ENCODE measurements at regions not wholly inside any gene's neighbourhood (a gene's known extent, or its start where the extent isn't known, plus 50 kb on each side); places are given as distances from the start of the nearest gene placed in this dataset.

DNA sequence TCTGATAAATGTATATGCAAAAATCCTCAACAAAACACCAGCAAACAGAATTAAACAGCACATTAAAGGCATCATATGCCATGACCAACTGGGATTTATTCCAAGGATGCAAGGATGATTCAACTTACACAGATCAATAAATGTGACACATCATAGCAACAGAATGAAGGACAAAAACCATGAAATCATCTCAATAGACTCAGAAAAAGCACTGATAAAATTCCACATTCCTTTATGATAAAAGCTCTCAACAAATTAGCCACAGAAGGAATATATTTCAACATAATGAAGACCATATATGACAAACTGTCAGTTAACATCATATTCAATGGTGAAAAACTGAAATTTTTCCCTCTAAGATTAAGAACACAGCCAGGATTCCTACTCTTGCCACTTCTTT is 691.6 kb downstream of the DIAPH3 start:
- Histone ChIP-seq H3K36me3 (ENCODE audit: control insufficient read depth in 2 of 2, insufficient read depth in 2 of 2, low read length in 1 of 2) (no peaks in the 10 kb centered on the region), H3K27ac (ENCODE audit: low read depth in 1 of 2, low read length in 1 of 2) (no peak overlapping the region), H3K9me3 (ENCODE audit: control insufficient read depth in 2 of 2, insufficient read depth in 1 of 2, low read length in 1 of 2) (no peaks in the 10 kb centered on the region), H3K4me3 (ENCODE audit: low read length in 2 of 2) (no peak overlapping the region), H3K4me1 (ENCODE audit: control insufficient read depth in 2 of 2, insufficient read depth in 2 of 2, low read length in 2 of 2) (no peaks in the 10 kb centered on the region), H3K27me3 (ENCODE audit: control insufficient read depth in 2 of 2, insufficient read depth in 1 of 2, low read length in 1 of 2) (no peaks in the 10 kb centered on the region)
- no peak for DNase-seq (ENCODE audit: low read depth in 6 of 9, low spot score in 9 of 9)

DNA sequence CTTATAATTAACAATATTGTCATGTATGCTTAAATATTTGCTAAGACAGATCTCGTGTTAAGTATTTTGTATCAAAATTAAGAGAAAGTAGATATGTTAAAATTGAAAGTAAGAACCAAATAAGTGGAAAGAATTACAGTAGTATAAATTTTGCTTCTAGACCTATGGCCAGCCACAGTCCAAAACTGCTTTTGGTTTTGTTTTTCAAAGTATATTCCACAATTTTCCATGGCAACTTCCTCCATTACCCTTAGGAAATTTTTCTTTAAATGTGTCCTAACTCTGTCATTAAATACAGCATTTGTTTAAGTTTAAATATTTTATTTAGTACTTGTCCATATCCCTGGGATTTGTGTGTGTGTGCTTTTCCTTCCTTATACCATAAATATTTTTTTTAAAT is 689.0 kb downstream of the DIAPH3 start:
- whole genome bisulfite sequencing: 91% methylated on average over 1 of the region's 1 CpG
- Histone ChIP-seq H3K27ac (ENCODE audit: low read depth in 1 of 2, low read length in 1 of 2) (no peak overlapping the region), H3K4me1 (ENCODE audit: control insufficient read depth in 2 of 2, insufficient read depth in 2 of 2, low read length in 2 of 2) (no peaks in the 10 kb centered on the region), H3K27me3 (ENCODE audit: control insufficient read depth in 2 of 2, insufficient read depth in 1 of 2, low read length in 1 of 2) (no peaks in the 10 kb centered on the region), H3K36me3 (ENCODE audit: control insufficient read depth in 2 of 2, insufficient read depth in 2 of 2, low read length in 1 of 2) (no peaks in the 10 kb centered on the region), H3K4me3 (ENCODE audit: low read length in 2 of 2) (no peak overlapping the region), H3K9me3 (ENCODE audit: control insufficient read depth in 2 of 2, insufficient read depth in 1 of 2, low read length in 1 of 2) (no peaks in the 10 kb centered on the region)
- no peak for DNase-seq (ENCODE audit: low read depth in 6 of 9, low spot score in 9 of 9)

- no peaks in the 10 kb centered on the region for H3K36me3 ChIP-seq (ENCODE audit: control insufficient read depth in 2 of 2, insufficient read depth in 2 of 2, low read length in 1 of 2)
- no peaks in the 10 kb centered on the region for H3K4me1 ChIP-seq (ENCODE audit: control insufficient read depth in 2 of 2, insufficient read depth in 2 of 2, low read length in 2 of 2)
- H3K27ac ChIP-seq (ENCODE audit: low read depth in 1 of 2, low read length in 1 of 2): no peak overlapping the region
- no peak overlapping the region for H3K4me3 ChIP-seq (ENCODE audit: low read length in 2 of 2)
- no peaks in the 10 kb centered on the region for H3K9me3 ChIP-seq (ENCODE audit: control insufficient read depth in 2 of 2, insufficient read depth in 1 of 2, low read length in 1 of 2)
- H3K27me3 ChIP-seq (ENCODE audit: control insufficient read depth in 2 of 2, insufficient read depth in 1 of 2, low read length in 1 of 2): no peaks in the 10 kb centered on the region
- DNase-seq (ENCODE audit: low read depth in 6 of 9, low spot score in 9 of 9): no peak
- WGBS: 95% methylated on average over 2 of the region's 2 CpGs
Observed at GRCh38 chr13:59475911-59476310, 687.8 kb downstream of the DIAPH3 start.

DNA sequence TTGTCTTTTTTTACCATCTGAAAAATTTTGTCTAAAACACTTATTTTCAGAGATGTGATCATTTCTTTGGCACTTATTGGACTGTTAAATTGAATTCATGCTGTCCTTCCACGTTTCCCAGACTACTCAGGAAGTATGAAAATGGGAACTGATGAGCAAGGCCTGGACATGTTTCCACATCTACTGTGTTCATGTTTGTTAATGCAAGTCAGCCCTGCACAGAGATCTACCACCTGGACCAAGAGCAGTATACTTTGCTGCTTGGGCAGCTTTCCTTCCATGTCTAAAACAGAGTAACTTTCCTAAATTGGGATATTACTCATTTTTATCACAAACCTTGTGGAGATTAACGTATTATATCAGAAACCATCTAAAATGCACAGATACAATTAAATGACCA is 687.4 kb downstream of the DIAPH3 start:
- Histone ChIP-seq H3K36me3 (ENCODE audit: control insufficient read depth in 2 of 2, insufficient read depth in 2 of 2, low read length in 1 of 2) (no peaks in the 10 kb centered on the region), H3K27me3 (ENCODE audit: control insufficient read depth in 2 of 2, insufficient read depth in 1 of 2, low read length in 1 of 2) (no peaks in the 10 kb centered on the region), H3K27ac (ENCODE audit: low read depth in 1 of 2, low read length in 1 of 2) (no peak overlapping the region), H3K4me1 (ENCODE audit: control insufficient read depth in 2 of 2, insufficient read depth in 2 of 2, low read length in 2 of 2) (no peaks in the 10 kb centered on the region), H3K4me3 (ENCODE audit: low read length in 2 of 2) (no peak overlapping the region), H3K9me3 (ENCODE audit: control insufficient read depth in 2 of 2, insufficient read depth in 1 of 2, low read length in 1 of 2) (no peaks in the 10 kb centered on the region)
- 88% methylated on average over 2 of the region's 2 CpGs for WGBS
- no peak for DNase-seq (ENCODE audit: low read depth in 6 of 9, low spot score in 9 of 9)

DNA sequence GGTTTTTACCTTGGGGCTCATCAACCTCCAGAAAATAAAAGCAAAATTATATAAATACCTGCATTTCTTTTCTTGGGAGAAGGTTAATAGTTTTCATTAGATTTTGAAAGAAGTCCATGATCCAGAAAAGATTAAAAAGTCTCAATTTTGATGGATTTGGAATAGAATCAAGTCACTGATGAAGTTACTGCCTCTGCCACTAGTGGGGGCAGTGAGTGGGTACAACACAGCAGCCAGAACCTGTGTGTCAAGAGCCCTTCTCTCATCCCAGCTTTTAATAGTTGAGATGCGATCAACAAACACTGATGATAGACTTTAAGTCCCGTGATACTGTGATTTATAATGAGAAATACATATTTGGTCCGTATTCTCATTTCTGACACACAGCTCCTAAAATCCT is 686.7 kb downstream of the DIAPH3 start:
- 96% methylated on average over 3 of the region's 3 CpGs for WGBS
- Histone ChIP-seq H3K27me3 (ENCODE audit: control insufficient read depth in 2 of 2, insufficient read depth in 1 of 2, low read length in 1 of 2) (no peaks in the 10 kb centered on the region), H3K27ac (ENCODE audit: low read depth in 1 of 2, low read length in 1 of 2) (no peak overlapping the region), H3K36me3 (ENCODE audit: control insufficient read depth in 2 of 2, insufficient read depth in 2 of 2, low read length in 1 of 2) (no peaks in the 10 kb centered on the region), H3K9me3 (ENCODE audit: control insufficient read depth in 2 of 2, insufficient read depth in 1 of 2, low read length in 1 of 2) (no peaks in the 10 kb centered on the region), H3K4me3 (ENCODE audit: low read length in 2 of 2) (no peak overlapping the region), H3K4me1 (ENCODE audit: control insufficient read depth in 2 of 2, insufficient read depth in 2 of 2, low read length in 2 of 2) (no peaks in the 10 kb centered on the region)
- DNase-seq (ENCODE audit: low read depth in 6 of 9, low spot score in 9 of 9): no peak

GRCh38 chr13:59478908-59479307 is 684.8 kb downstream of the DIAPH3 start:
- Histone ChIP-seq H3K4me3 (ENCODE audit: low read length in 2 of 2) (no peak overlapping the region), H3K27ac (ENCODE audit: low read depth in 1 of 2, low read length in 1 of 2) (no peak overlapping the region), H3K27me3 (ENCODE audit: control insufficient read depth in 2 of 2, insufficient read depth in 1 of 2, low read length in 1 of 2) (no peaks in the 10 kb centered on the region), H3K4me1 (ENCODE audit: control insufficient read depth in 2 of 2, insufficient read depth in 2 of 2, low read length in 2 of 2) (no peaks in the 10 kb centered on the region), H3K9me3 (ENCODE audit: control insufficient read depth in 2 of 2, insufficient read depth in 1 of 2, low read length in 1 of 2) (no peaks in the 10 kb centered on the region), H3K36me3 (ENCODE audit: control insufficient read depth in 2 of 2, insufficient read depth in 2 of 2, low read length in 1 of 2) (no peaks in the 10 kb centered on the region)
- 86% methylated on average over 7 of the region's 7 CpGs for WGBS
- DNase-seq (ENCODE audit: low read depth in 6 of 9, low spot score in 9 of 9): no peak

DNA sequence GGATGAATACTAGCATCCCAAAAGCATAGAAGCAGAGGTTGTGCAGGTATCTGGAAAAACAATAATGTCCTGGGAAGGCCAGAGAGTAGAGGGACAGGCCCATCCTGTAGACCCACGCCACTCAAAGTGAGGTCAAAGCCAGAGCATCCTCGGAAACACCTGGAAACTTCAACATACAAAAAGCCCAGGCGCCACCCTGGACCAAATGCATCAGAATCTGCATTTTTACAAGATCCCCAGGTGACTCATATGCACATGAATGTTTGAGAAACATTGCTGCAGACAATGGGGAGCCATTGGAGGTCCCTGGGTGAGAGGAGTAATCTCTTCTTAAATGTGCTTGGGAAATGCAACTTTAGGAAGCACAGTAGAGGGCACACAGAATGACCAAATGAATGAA is 684.1 kb downstream of the DIAPH3 start:
- Histone ChIP-seq H3K27ac (ENCODE audit: low read depth in 1 of 2, low read length in 1 of 2) (no peak overlapping the region), H3K27me3 (ENCODE audit: control insufficient read depth in 2 of 2, insufficient read depth in 1 of 2, low read length in 1 of 2) (no peaks in the 10 kb centered on the region), H3K9me3 (ENCODE audit: control insufficient read depth in 2 of 2, insufficient read depth in 1 of 2, low read length in 1 of 2) (no peaks in the 10 kb centered on the region), H3K4me1 (ENCODE audit: control insufficient read depth in 2 of 2, insufficient read depth in 2 of 2, low read length in 2 of 2) (no peaks in the 10 kb centered on the region), H3K36me3 (ENCODE audit: control insufficient read depth in 2 of 2, insufficient read depth in 2 of 2, low read length in 1 of 2) (no peaks in the 10 kb centered on the region), H3K4me3 (ENCODE audit: low read length in 2 of 2) (no peak overlapping the region)
- WGBS: 93% methylated on average over 3 of the region's 3 CpGs
- DNase-seq (ENCODE audit: low read depth in 6 of 9, low spot score in 9 of 9): no peak

- H3K27ac ChIP-seq (ENCODE audit: low read depth in 1 of 2, low read length in 1 of 2): no peak overlapping the region
- no peaks in the 10 kb centered on the region for H3K9me3 ChIP-seq (ENCODE audit: control insufficient read depth in 2 of 2, insufficient read depth in 1 of 2, low read length in 1 of 2)
- H3K4me1 ChIP-seq (ENCODE audit: control insufficient read depth in 2 of 2, insufficient read depth in 2 of 2, low read length in 2 of 2): no peaks in the 10 kb centered on the region
- DNase-seq (ENCODE audit: low read depth in 6 of 9, low spot score in 9 of 9): no peak
- H3K27me3 ChIP-seq (ENCODE audit: control insufficient read depth in 2 of 2, insufficient read depth in 1 of 2, low read length in 1 of 2): no peaks in the 10 kb centered on the region
- 91% methylated on average over 7 of the region's 7 CpGs for WGBS
- H3K36me3 ChIP-seq (ENCODE audit: control insufficient read depth in 2 of 2, insufficient read depth in 2 of 2, low read length in 1 of 2): no peaks in the 10 kb centered on the region
- H3K4me3 ChIP-seq (ENCODE audit: low read length in 2 of 2): no peak overlapping the region
Observed at GRCh38 chr13:59480396-59481259, 683.1 kb downstream of the DIAPH3 start.

- no peak for DNase-seq (ENCODE audit: low read depth in 6 of 9, low spot score in 9 of 9)
- Histone ChIP-seq H3K4me3 (ENCODE audit: low read length in 2 of 2) (no peak overlapping the region), H3K27me3 (ENCODE audit: control insufficient read depth in 2 of 2, insufficient read depth in 1 of 2, low read length in 1 of 2) (no peaks in the 10 kb centered on the region), H3K9me3 (ENCODE audit: control insufficient read depth in 2 of 2, insufficient read depth in 1 of 2, low read length in 1 of 2) (no peaks in the 10 kb centered on the region), H3K4me1 (ENCODE audit: control insufficient read depth in 2 of 2, insufficient read depth in 2 of 2, low read length in 2 of 2) (no peaks in the 10 kb centered on the region), H3K36me3 (ENCODE audit: control insufficient read depth in 2 of 2, insufficient read depth in 2 of 2, low read length in 1 of 2) (no peaks in the 10 kb centered on the region), H3K27ac (ENCODE audit: low read depth in 1 of 2, low read length in 1 of 2) (no peak overlapping the region)
- 91% methylated on average over 5 of the region's 5 CpGs for WGBS
Observed at GRCh38 chr13:59483501-59484145, 680.1 kb downstream of the DIAPH3 start.

Measured in thymus (tissue), 11 donors.